ENCODE measurements at regions not wholly inside any gene's neighbourhood (a gene's known extent, or its start where the extent isn't known, plus 50 kb on each side); places are given as distances from the start of the nearest gene placed in this dataset.

- in situ Hi-C loops (cut with HindIII; ENCODE audit: extremely low pct_ligation_motif_present, low pct_unique_long_range_greater_than_20kb) (no loop called here), intact Hi-C loops (cut with micrococcal nuclease; ENCODE audit: unreplicated experiment) (no loop called here)
- CTCF ChIA-PET (ENCODE audit: low intra/inter-chr PET ratio, low total read pairs) = no interaction called here
- 8% methylated on average over 4 of the region's 4 CpGs for WGBS (ENCODE audit: low lambda C conversion rate)
- no TSS peak for BruUV-seq (replicated peaks)
- TF ChIP-seq PHF5A (CRISPR knock-in tag; IDR thresholded peaks at IDR 0.05; ENCODE audit: low read depth, unreplicated experiment) = no peak
- no peak for TF ChIP-seq ZNF343 (CRISPR knock-in tag; IDR thresholded peaks at IDR 0.05)
- no peak for TF ChIP-seq ZBTB21 (CRISPR knock-in tag; IDR thresholded peaks at IDR 0.05)
- no peak for TF ChIP-seq ZNF282 (IDR thresholded peaks at IDR 0.05; ENCODE audit: partially characterized antibody)
- TF ChIP-seq ZBTB7A (CRISPR knock-in tag; IDR thresholded peaks at IDR 0.05) = no peak
- TF ChIP-seq TERF1 (CRISPR knock-in tag; IDR thresholded peaks at IDR 0.05) = no peak
- no peak for TF ChIP-seq SMAD3 (CRISPR knock-in tag; IDR thresholded peaks at IDR 0.05)
- no peak for TF ChIP-seq HOXA3 (CRISPR knock-in tag; IDR thresholded peaks at IDR 0.05)
- TF ChIP-seq RELA (CRISPR knock-in tag; IDR thresholded peaks at IDR 0.05) = no peak
- no peak for TF ChIP-seq TEAD3 (CRISPR knock-in tag; optimal IDR thresholded peaks at IDR 0.05; ENCODE audit: borderline replicate concordance)
- no peak for TF ChIP-seq ZNF256 (CRISPR knock-in tag; conservative IDR thresholded peaks at IDR 0.05)
- TF ChIP-seq MAFK (conservative IDR thresholded peaks at IDR 0.05 in 1 of 2, IDR thresholded peaks at IDR 0.05 in 1 of 2; ENCODE audit: low read length in 2 of 2) = no peak
- Histone ChIP-seq H3K9ac (ENCODE audit: insufficient read depth, low read depth, low read length) (no peak overlapping the region), H3K27ac (ENCODE audit: extremely low read length, insufficient read depth, low read length) (no peak overlapping the region), H3K4me3 (replicated peaks in 1 of 3; ENCODE audit: insufficient read depth in 1 of 3, low read depth in 2 of 3, low read length in 3 of 3) (no peak overlapping the region), H3K36me3 (replicated peaks in 1 of 2; ENCODE audit: control insufficient read depth in 1 of 2, insufficient read depth in 2 of 2, low read length in 2 of 2) (no peaks in the 10 kb centered on the region), H3K4me2 (ENCODE audit: low read depth, low read length) (no peak overlapping the region), H3K79me2 (ENCODE audit: insufficient read depth, low read length) (no peaks in the 10 kb centered on the region), H3K9me3 (ENCODE audit: low read length) (no peaks in the 10 kb centered on the region), H3K27me3 (ENCODE audit: control insufficient read depth in 1 of 2, insufficient read depth in 2 of 2, low read length in 2 of 2) (no peaks in the 10 kb centered on the region), H3K4me1 (ENCODE audit: insufficient read depth, low read length) (no peaks in the 10 kb centered on the region), H4K20me1 (ENCODE audit: insufficient read depth, low read length) (no peaks in the 10 kb centered on the region), H2AFZ (ENCODE audit: low read length) (no peak overlapping the region)
- ATAC-seq (no peak), DNase-seq (ENCODE audit: low spot score) (no peak), FAIRE-seq (no peak)
- POLR2A ChIA-PET = no interaction called here
Observed at GRCh38 chr11:109769858-109770257, 323.3 kb upstream of the ZC3H12C start.

Data from HepG2 (cell line).